ENCODE measurements at regions not wholly inside any gene's neighbourhood (a gene's known extent, or its start where the extent isn't known, plus 50 kb on each side); places are given as distances from the start of the nearest gene placed in this dataset.

GRCh38 chr1:221286399-221286798 is 407.2 kb downstream of the HLX start:
- no peaks in the 10 kb centered on the region for H4K20me1 ChIP-seq (ENCODE audit: insufficient read depth)
- H3K36me3 ChIP-seq (ENCODE audit: insufficient read depth, low read length): no peaks in the 10 kb centered on the region
- no peaks in the 10 kb centered on the region for H3K9me2 ChIP-seq (ENCODE audit: insufficient read depth, low read length)
- no peaks in the 10 kb centered on the region for H3K27me3 ChIP-seq (ENCODE audit: insufficient read depth, low read depth, low read length)
- no peak overlapping the region for H3K4me2 ChIP-seq (ENCODE audit: low read length)
- H3K27ac ChIP-seq (ENCODE audit: low read length): no peak overlapping the region
- TF ChIP-seq TAF1 (IDR thresholded peaks at IDR 0.05; ENCODE audit: low read depth) (no peak), MXI1 (conservative IDR thresholded peaks at IDR 0.05; ENCODE audit: poor library complexity, severe bottlenecking) (no peak), EZH2 (IDR thresholded peaks at IDR 0.05; ENCODE audit: borderline replicate concordance, insufficient read depth, low read length, poor library complexity, severe bottlenecking) (no peak), POLR2AphosphoS5 (IDR thresholded peaks at IDR 0.05) (no peak)
- H3K4me3 ChIP-seq (ENCODE audit: low read length): no peak overlapping the region
- no peak overlapping the region for H2AFZ ChIP-seq (ENCODE audit: low read depth, low read length)
- no peaks in the 10 kb centered on the region for H3F3A ChIP-seq (ENCODE audit: insufficient read depth, low read length, poor library complexity, severe bottlenecking)
- no peaks in the 10 kb centered on the region for H3K9me3 ChIP-seq (ENCODE audit: low read length)
- no peaks in the 10 kb centered on the region for H3K79me2 ChIP-seq (replicated peaks; ENCODE audit: insufficient read depth, low read length)
- H3K9ac ChIP-seq (ENCODE audit: low read length): no peak overlapping the region

- Histone ChIP-seq H3K9ac (ENCODE audit: low read length) (no peak overlapping the region), H3K36me3 (ENCODE audit: insufficient read depth, low read length) (no peaks in the 10 kb centered on the region), H3K9me2 (ENCODE audit: insufficient read depth, low read length) (no peaks in the 10 kb centered on the region), H3K4me3 (ENCODE audit: low read length) (no peak overlapping the region), H3F3A (ENCODE audit: insufficient read depth, low read length, poor library complexity, severe bottlenecking) (no peaks in the 10 kb centered on the region), H2AFZ (ENCODE audit: low read depth, low read length) (no peak overlapping the region), H3K27me3 (ENCODE audit: insufficient read depth, low read depth, low read length) (no peaks in the 10 kb centered on the region), H3K9me3 (ENCODE audit: low read length) (no peaks in the 10 kb centered on the region), H3K4me2 (ENCODE audit: low read length) (no peak overlapping the region), H4K20me1 (ENCODE audit: insufficient read depth) (no peaks in the 10 kb centered on the region), H3K79me2 (replicated peaks; ENCODE audit: insufficient read depth, low read length) (no peaks in the 10 kb centered on the region), H3K27ac (ENCODE audit: low read length) (no peak overlapping the region)
- TF ChIP-seq TAF1 (IDR thresholded peaks at IDR 0.05; ENCODE audit: low read depth): no peak
- no peak for TF ChIP-seq REST (IDR thresholded peaks at IDR 0.05; ENCODE audit: borderline replicate concordance)
Observed at GRCh38 chr1:221289103-221289502, 409.9 kb downstream of the HLX start.

- H3K4me2 ChIP-seq (ENCODE audit: low read length): no peak overlapping the region
- no peaks in the 10 kb centered on the region for H4K20me1 ChIP-seq (ENCODE audit: insufficient read depth)
- H3K9ac ChIP-seq (ENCODE audit: low read length): no peak overlapping the region
- no peaks in the 10 kb centered on the region for H3K9me3 ChIP-seq (ENCODE audit: low read length)
- H3K79me2 ChIP-seq (replicated peaks; ENCODE audit: insufficient read depth, low read length): no peaks in the 10 kb centered on the region
- no peaks in the 10 kb centered on the region for H3K9me2 ChIP-seq (ENCODE audit: insufficient read depth, low read length)
- H3K36me3 ChIP-seq (ENCODE audit: insufficient read depth, low read length): no peaks in the 10 kb centered on the region
- no peak overlapping the region for H2AFZ ChIP-seq (ENCODE audit: low read depth, low read length)
- no peak overlapping the region for H3K4me3 ChIP-seq (ENCODE audit: low read length)
- no peaks in the 10 kb centered on the region for H3K27me3 ChIP-seq (ENCODE audit: insufficient read depth, low read depth, low read length)
- no peaks in the 10 kb centered on the region for H3F3A ChIP-seq (ENCODE audit: insufficient read depth, low read length, poor library complexity, severe bottlenecking)
- TF ChIP-seq RAD21 (conservative IDR thresholded peaks at IDR 0.05) (no peak), EP300 (conservative IDR thresholded peaks at IDR 0.05; ENCODE audit: poor library complexity, severe bottlenecking) (no peak), CTCF (IDR thresholded peaks at IDR 0.05; ENCODE audit: poor library complexity, severe bottlenecking) (no peak), SMC3 (conservative IDR thresholded peaks at IDR 0.05; ENCODE audit: poor library complexity) (no peak), EZH2 (IDR thresholded peaks at IDR 0.05; ENCODE audit: borderline replicate concordance, insufficient read depth, low read length, poor library complexity, severe bottlenecking) (no peak), REST (IDR thresholded peaks at IDR 0.05; ENCODE audit: borderline replicate concordance) (no peak), TAF1 (IDR thresholded peaks at IDR 0.05; ENCODE audit: low read depth) (no peak), POLR2AphosphoS5 (IDR thresholded peaks at IDR 0.05) (no peak), MXI1 (conservative IDR thresholded peaks at IDR 0.05; ENCODE audit: poor library complexity, severe bottlenecking) (no peak)
- no peak overlapping the region for H3K27ac ChIP-seq (ENCODE audit: low read length)
Observed at GRCh38 chr1:221290669-221291068, 411.4 kb downstream of the HLX start.
